ENCODE measurements at regions not wholly inside any gene's neighbourhood (a gene's known extent, or its start where the extent isn't known, plus 50 kb on each side); places are given as distances from the start of the nearest gene placed in this dataset.

DNA sequence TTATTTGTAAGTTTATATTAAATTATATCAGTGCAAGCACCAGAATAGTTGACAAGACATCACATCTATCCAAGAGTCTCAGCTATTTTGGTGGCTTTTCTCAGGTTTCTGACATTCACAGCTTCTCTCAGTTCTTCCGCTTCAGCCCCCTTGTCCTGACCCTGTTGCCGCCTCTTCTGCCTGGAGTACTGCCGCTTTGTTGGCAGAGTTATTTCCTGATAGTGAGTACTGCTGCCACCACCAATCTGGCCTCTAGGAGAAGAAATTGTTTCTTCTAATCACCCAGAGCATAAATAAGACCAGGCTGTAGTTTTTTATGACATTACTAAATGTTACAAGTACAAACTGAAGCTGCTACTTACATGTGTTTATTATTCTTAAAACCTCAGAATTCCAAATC is 470.1 kb downstream of the NSUN3 start (continued):
- TF ChIP-seq RAD21 (IDR thresholded peaks at IDR 0.05 in 1 of 2, conservative IDR thresholded peaks at IDR 0.05 in 1 of 2; ENCODE audit: low read depth in 2 of 2, low read length in 2 of 2): no peak

DNA sequence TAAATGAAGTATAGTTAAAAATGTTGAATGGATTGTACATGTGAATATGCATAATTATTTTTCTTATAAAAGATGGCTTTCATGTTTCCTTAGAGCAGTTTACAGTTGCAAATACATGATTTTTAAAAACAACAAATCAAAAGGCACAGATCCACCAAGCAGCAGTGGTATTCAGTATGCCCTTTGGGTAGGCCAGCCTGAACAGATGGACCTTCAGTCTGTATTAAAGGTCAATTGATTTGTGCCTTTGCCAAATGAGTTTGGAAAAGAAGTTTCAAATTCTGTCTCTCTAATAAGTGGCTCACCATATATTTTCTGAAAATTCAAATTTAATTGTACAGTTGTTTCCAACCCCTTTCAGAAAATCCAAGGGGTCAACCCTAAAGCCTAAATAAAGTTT is 477.1 kb downstream of the NSUN3 start:
- Histone ChIP-seq H3K23me2 (ENCODE audit: low read depth, low read length) (no peaks in the 10 kb centered on the region), H3K4ac (replicated peaks; ENCODE audit: insufficient read length, low read depth, low read length) (no peak overlapping the region), H2AFZ (ENCODE audit: low read length) (no peak overlapping the region), H4K8ac (ENCODE audit: extremely low read depth, insufficient read depth, low read length) (no peak overlapping the region), H4K91ac (replicated peaks; ENCODE audit: insufficient read length, low read length) (no peak overlapping the region), H3K9ac (replicated peaks in 1 of 4; ENCODE audit: extremely low read depth in 1 of 4, low read depth in 3 of 4, low read length in 3 of 4) (no peak overlapping the region), H3K14ac (ENCODE audit: insufficient read length) (no peak overlapping the region), H3K79me2 (ENCODE audit: control insufficient read depth in 1 of 2, insufficient read depth in 2 of 2, low read length in 2 of 2) (no peaks in the 10 kb centered on the region), H3K23ac (ENCODE audit: insufficient read length) (no peak overlapping the region), H2BK20ac (ENCODE audit: low read length) (no peak overlapping the region), H3K4me3 (ENCODE audit: extremely low read depth in 1 of 4, insufficient read depth in 2 of 4, low read depth in 3 of 4, low read length in 4 of 4) (no peak overlapping the region), H3K79me1 (ENCODE audit: low read depth, low read length) (no peaks in the 10 kb centered on the region), H3K4me2 (ENCODE audit: insufficient read depth in 1 of 2, low read depth in 2 of 2, low read length in 2 of 2) (no peak overlapping the region), H2BK120ac (replicated peaks; ENCODE audit: low read depth, low read length) (no peak overlapping the region), H2BK12ac (ENCODE audit: low read depth, low read length) (no peak overlapping the region), H3K4me1 (replicated peaks in 1 of 4; ENCODE audit: control insufficient read depth in 3 of 4, insufficient read depth in 4 of 4, low read length in 3 of 4) (no peaks in the 10 kb centered on the region), H3K9me3 (ENCODE audit: insufficient read depth in 2 of 2, low read depth in 1 of 2, low read length in 1 of 2) (no peaks in the 10 kb centered on the region), H2AK5ac (ENCODE audit: low read depth, low read length) (no peak overlapping the region), H2BK15ac (ENCODE audit: low read length) (no peak overlapping the region), H3K27me3 (replicated peaks in 1 of 4; ENCODE audit: control insufficient read depth in 3 of 4, extremely low read depth in 1 of 4, insufficient read depth in 3 of 4, low read length in 3 of 4) (no peaks in the 10 kb centered on the region), H3K18ac (ENCODE audit: extremely low read depth, low read length) (no peak overlapping the region), H4K20me1 (replicated peaks in 1 of 2; ENCODE audit: control insufficient read depth in 1 of 2, insufficient read depth in 2 of 2, low read length in 2 of 2) (no peaks in the 10 kb centered on the region), H3K56ac (replicated peaks; ENCODE audit: insufficient read length, low read depth, low read length) (no peak overlapping the region), H3K36me3 (ENCODE audit: control insufficient read depth in 2 of 4, insufficient read depth in 4 of 4, low read length in 3 of 4) (no peaks in the 10 kb centered on the region), H3K27ac (ENCODE audit: low read depth, low read length) (no peak overlapping the region), H4K5ac (ENCODE audit: insufficient read length, low read depth, low read length) (no peak overlapping the region), H2BK5ac (ENCODE audit: low read depth, low read length) (no peak overlapping the region)
- no peak for DNase-seq (ENCODE audit: low read depth in 1 of 2, low spot score in 2 of 2)
- CTCF ChIA-PET (ENCODE audit: partially characterized antibody): no interaction called here
- no peak for FAIRE-seq
- POLR2A ChIA-PET (ENCODE audit: partially characterized antibody): no interaction called here

All from H1 (cell line).